H1 (cell line): ENCODE measurements at regions not wholly inside any gene's neighbourhood (a gene's known extent, or its start where the extent isn't known, plus 50 kb on each side); places are given as distances from the start of the nearest gene placed in this dataset.
A peak's percentile ranks its signal among the peaks of the same experiment; 100 is the strongest.

Source experiments
- CTCF ChIA-PET: fragments of 300-600 bp; sonication (Branson Sonifier 250); formaldehyde crosslinking; loops from one replicate; lab custom pipeline; 2021; ENCODE audit not compliant: partially characterized antibody; lab: Charles Lee
- POLR2A ChIA-PET: fragments of 300-600 bp; sonication (Branson Sonifier 250); formaldehyde crosslinking; loops from one replicate; lab custom pipeline; 2021; ENCODE audit warnings: inconsistent platforms; ENCODE audit not compliant: partially characterized antibody; lab: Charles Lee
- DNase-seq, 2 experiments: peaks; one replicate each; pipeline versions ENCODE4 v3.0.0 to v3.0.0-alpha.2; 2010 to 2022; ENCODE audit warnings: low spot score in 2 of 2, low read depth in 1 of 2, mixed read lengths in 1 of 2
- FAIRE-seq: peaks from 2 replicates; lab custom pipeline; 2011; peaks lifted over from hg19 to GRCh38; lab: Jason Lieb, UNC
- H2AFZ ChIP-seq: 2 replicates; pipeline ENCODE4 v1.8.1; 2012; ENCODE audit warnings: low read length, inconsistent platforms
- H2AK5ac ChIP-seq: 2 replicates; pipeline ENCODE4 v1.6.1; 2013; ENCODE audit warnings: low read depth, low read length
- H2BK120ac ChIP-seq: replicated peaks from 2 replicates; pipeline ENCODE3; 2013; ENCODE audit warnings: low read depth, low read length, inconsistent platforms
- H2BK12ac ChIP-seq: 2 replicates; pipeline ENCODE4 v1.6.1; 2013; ENCODE audit warnings: low read depth, low read length
- H2BK15ac ChIP-seq: 2 replicates; pipeline ENCODE4 v1.6.1; 2013; ENCODE audit warnings: low read length
- H2BK20ac ChIP-seq: 2 replicates; pipeline ENCODE4 v1.6.1; 2013; ENCODE audit warnings: low read length
- H2BK5ac ChIP-seq: 2 replicates; pipeline ENCODE4 v1.6.1; 2013; ENCODE audit warnings: low read depth, low read length
- H3K14ac ChIP-seq: 2 replicates; pipeline ENCODE4 v1.6.1; 2013; ENCODE audit warnings: inconsistent platforms; ENCODE audit not compliant: insufficient read length
- H3K18ac ChIP-seq: 2 replicates; pipeline ENCODE4 v1.6.1; 2013; ENCODE audit warnings: low read length; ENCODE audit errors: extremely low read depth
- H3K23ac ChIP-seq: 2 replicates; pipeline ENCODE4 v1.6.1; 2013; ENCODE audit warnings: inconsistent platforms; ENCODE audit not compliant: insufficient read length
- H3K23me2 ChIP-seq: 2 replicates; pipeline ENCODE4 v1.6.1; 2013; ENCODE audit warnings: low read depth, low read length
- H3K27ac ChIP-seq: 2 replicates; pipeline ENCODE4 v1.6.1; 2011; ENCODE audit warnings: low read depth, low read length, inconsistent platforms
- H3K27me3 ChIP-seq, 4 experiments: replicated peaks in 1 of 4; 1 replicate in 1 of 4; 2 replicates in 3 of 4; pipeline versions ENCODE4 v1.6.1 to v1.8.1; 2011 to 2013; ENCODE audit warnings: low read length in 3 of 4, mild to moderate bottlenecking in 3 of 4, inconsistent platforms in 2 of 4, mixed read lengths in 2 of 4, moderate library complexity in 1 of 4; ENCODE audit not compliant: control insufficient read depth in 3 of 4, insufficient read depth in 3 of 4; ENCODE audit errors: extremely low read depth in 1 of 4
- H3K36me3 ChIP-seq, 4 experiments: 2 replicates each; pipeline versions ENCODE4 v1.6.1 to v1.8.1; 2011 to 2013; ENCODE audit warnings: mild to moderate bottlenecking in 4 of 4, low read length in 3 of 4, moderate library complexity in 2 of 4, control low read depth in 1 of 4, inconsistent platforms in 1 of 4; ENCODE audit not compliant: insufficient read depth in 4 of 4, control insufficient read depth in 2 of 4
- H3K4ac ChIP-seq: replicated peaks from 2 replicates; pipeline ENCODE3; 2013; ENCODE audit warnings: low read length, low read depth, mixed read lengths, inconsistent platforms; ENCODE audit not compliant: insufficient read length
- H3K4me1 ChIP-seq, 4 experiments: replicated peaks in 1 of 4; 1 replicate in 1 of 4; 2 replicates in 3 of 4; pipeline versions ENCODE4 v1.6.1 to v1.8.1; 2011 to 2013; ENCODE audit warnings: low read length in 3 of 4, inconsistent platforms in 2 of 4, mixed read lengths in 1 of 4; ENCODE audit not compliant: insufficient read depth in 4 of 4, control insufficient read depth in 3 of 4
- H3K4me2 ChIP-seq, 2 experiments: 2 replicates each; pipeline versions ENCODE4 v1.6.1 to v1.8.1; 2011 to 2013; ENCODE audit warnings: low read depth in 2 of 2, low read length in 2 of 2, control low read depth in 1 of 2, inconsistent platforms in 1 of 2, mild to moderate bottlenecking in 1 of 2; ENCODE audit not compliant: insufficient read depth in 1 of 2
- H3K4me3 ChIP-seq, 4 experiments: fragments of 200-600, 300-600 bp in 1 of 4; sonication (generic), shearing (Covaris generic), sonication (Bioruptor Twin) in 1 of 4; 2 replicates each; pipeline versions ENCODE4 v1.5.1 to v1.8.1; 2011 to 2016; ENCODE audit warnings: low read length in 4 of 4, low read depth in 3 of 4, control low read depth in 2 of 4, inconsistent platforms in 2 of 4, mild to moderate bottlenecking in 2 of 4, mixed read lengths in 1 of 4, moderate library complexity in 1 of 4; ENCODE audit not compliant: insufficient read depth in 2 of 4; ENCODE audit errors: extremely low read depth in 1 of 4
- H3K56ac ChIP-seq: replicated peaks from 2 replicates; pipeline ENCODE3; 2013; ENCODE audit warnings: low read depth, mild to moderate bottlenecking, mixed read lengths, low read length, inconsistent platforms; ENCODE audit not compliant: insufficient read length
- H3K79me1 ChIP-seq: 2 replicates; pipeline ENCODE4 v1.6.1; 2013; ENCODE audit warnings: low read depth, low read length, control low read depth
- H3K79me2 ChIP-seq, 2 experiments: 2 replicates each; pipeline versions ENCODE4 v1.6.1 to v1.8.1; 2012 to 2013; ENCODE audit warnings: low read length in 2 of 2, mild to moderate bottlenecking in 2 of 2, inconsistent platforms in 1 of 2; ENCODE audit not compliant: insufficient read depth in 2 of 2, control insufficient read depth in 1 of 2
- H3K9ac ChIP-seq, 4 experiments: replicated peaks in 1 of 4; 1 replicate in 1 of 4; 2 replicates in 3 of 4; pipeline versions ENCODE4 v1.6.1 to v1.8.1; 2011 to 2013; ENCODE audit warnings: low read depth in 3 of 4, low read length in 3 of 4, control low read depth in 2 of 4, mild to moderate bottlenecking in 2 of 4, moderate library complexity in 2 of 4, inconsistent platforms in 1 of 4; ENCODE audit errors: extremely low read depth in 1 of 4
- H3K9me3 ChIP-seq, 2 experiments: 2 replicates each; pipeline versions ENCODE4 v1.6.1 to v1.8.1; 2012 to 2013; ENCODE audit warnings: mild to moderate bottlenecking in 2 of 2, moderate library complexity in 2 of 2, control low read depth in 1 of 2, inconsistent platforms in 1 of 2, low read depth in 1 of 2, low read length in 1 of 2, mixed read lengths in 1 of 2; ENCODE audit not compliant: insufficient read depth in 2 of 2
- H4K20me1 ChIP-seq, 2 experiments: replicated peaks in 1 of 2; 2 replicates each; pipeline versions ENCODE3 to v1.8.1; 2011 to 2013; ENCODE audit warnings: inconsistent platforms in 2 of 2, low read length in 2 of 2, mild to moderate bottlenecking in 1 of 2; ENCODE audit not compliant: insufficient read depth in 2 of 2, control insufficient read depth in 1 of 2
- H4K5ac ChIP-seq: 2 replicates; pipeline ENCODE4 v1.6.1; 2013; ENCODE audit warnings: low read length, low read depth, mixed read lengths, inconsistent platforms; ENCODE audit not compliant: insufficient read length
- H4K8ac ChIP-seq: 2 replicates; pipeline ENCODE4 v1.8.0; 2013; ENCODE audit warnings: mild to moderate bottlenecking, moderate library complexity, low read length, inconsistent platforms; ENCODE audit not compliant: insufficient read depth; ENCODE audit errors: extremely low read depth
- H4K91ac ChIP-seq: replicated peaks from 2 replicates; pipeline ENCODE3; 2013; ENCODE audit warnings: low read length, mixed read lengths, inconsistent platforms; ENCODE audit not compliant: insufficient read length
- ASH2L ChIP-seq: fragments of 200-600, 300-600 bp; sonication (generic); IDR thresholded peaks from one replicate; pipeline ENCODE4 v1.7.1; 2017; ENCODE audit warnings: low read length
- BCL11A ChIP-seq, 2 experiments: IDR thresholded peaks; one replicate each; pipeline ENCODE4 v1.6.1; 2011; ENCODE audit warnings: low read depth in 2 of 2, low read length in 2 of 2, mild to moderate bottlenecking in 2 of 2
- CEBPB ChIP-seq: IDR thresholded peaks from 2 replicates; pipeline ENCODE4 v1.6.1; 2012; ENCODE audit warnings: low read depth, low read length
- JUND ChIP-seq: IDR thresholded peaks from 2 replicates; pipeline ENCODE4 v1.6.1; 2011; ENCODE audit warnings: mild to moderate bottlenecking, improper control_type of control experiment, low read length
- KDM1A ChIP-seq: fragments of 200-600, 300-600 bp; sonication (generic); IDR thresholded peaks from 2 replicates; pipeline ENCODE4 v1.7.1; 2016; ENCODE audit warnings: mild to moderate bottlenecking, low read length, borderline replicate concordance
- MAFK ChIP-seq: IDR thresholded peaks from 2 replicates; pipeline ENCODE4 v1.6.1; 2012; ENCODE audit warnings: low read depth, mild to moderate bottlenecking, improper control_type of control experiment, low read length
- POLR2AphosphoS5 ChIP-seq: IDR thresholded peaks from 2 replicates; pipeline ENCODE4 v1.6.1; 2011; ENCODE audit warnings: low read depth, low read length
- RXRA ChIP-seq: IDR thresholded peaks from 2 replicates; pipeline ENCODE4 v1.6.1; 2011; ENCODE audit warnings: low read depth, mild to moderate bottlenecking, low read length, moderate library complexity; ENCODE audit not compliant: insufficient read depth
- SIN3A ChIP-seq, 2 experiments: IDR thresholded peaks in 1 of 2; conservative IDR thresholded peaks in 1 of 2; 2 replicates each; pipeline ENCODE4 v1.6.1; 2011 to 2012; ENCODE audit warnings: low read length in 2 of 2, improper control_type of control experiment in 1 of 2, low read depth in 1 of 2, mild to moderate bottlenecking in 1 of 2
- SIRT6 ChIP-seq: IDR thresholded peaks from one replicate; pipeline ENCODE4 v1.7.1; 2012; ENCODE audit warnings: low read length, inconsistent platforms
- SIX5 ChIP-seq: IDR thresholded peaks from 2 replicates; pipeline ENCODE4 v1.6.1; 2011; ENCODE audit warnings: mild to moderate bottlenecking, low read depth, low read length
- TCF12 ChIP-seq: IDR thresholded peaks from 2 replicates; pipeline ENCODE4 v1.6.1; 2011; ENCODE audit warnings: low read depth, mild to moderate bottlenecking, low read length
- YY1 ChIP-seq: IDR thresholded peaks from 2 replicates; pipeline ENCODE4 v1.6.1; 2011; ENCODE audit warnings: low read depth, mild to moderate bottlenecking, low read length
- WGBS, 2 experiments: shearing (Covaris generic) in 1 of 2; methylation state at CpG; one replicate each; pipeline versions ENCODE4 v1.1.6 to v1.1.7; 2013 to 2015; ENCODE audit warnings: low lambda C conversion rate in 2 of 2, mixed read lengths in 2 of 2, inconsistent platforms in 1 of 2, low coverage in 1 of 2, missing lambda C conversion rate in 1 of 2; ENCODE audit not compliant: insufficient replicate concordance in 2 of 2, insufficient coverage in 1 of 2, insufficient read length in 1 of 2; ENCODE audit errors: extremely low coverage in 1 of 2, missing lambda C conversion rate in 1 of 2; 5-methylcytosine and 5-hydroxymethylcytosine counted together

- H3K9me3 ChIP-seq = peaks cover 0 to 7% of the 10 kb centered on the region in 2 experiments; a peak in 1 of 4 replicates
- no peak for TF ChIP-seq CEBPB
- no peak for TF ChIP-seq SIX5
- TF ChIP-seq KDM1A = no peak
- no peak for TF ChIP-seq SIRT6
- TF ChIP-seq POLR2AphosphoS5 = no peak
- no peak for TF ChIP-seq YY1
- no peak for TF ChIP-seq BCL11A (IDR thresholded peaks at IDR 0.05; ENCODE audit: low read depth in 2 of 2, low read length in 2 of 2)
- no peak for TF ChIP-seq MAFK
- TF ChIP-seq SIN3A (conservative IDR thresholded peaks at IDR 0.05 in 1 of 2, IDR thresholded peaks at IDR 0.05 in 1 of 2; ENCODE audit: low read depth in 1 of 2, low read length in 2 of 2) = no peak
- TF ChIP-seq ASH2L = no peak
- no peak for TF ChIP-seq RXRA
- TF ChIP-seq JUND = no peak
- no peak for TF ChIP-seq TCF12
Measured at GRCh38 chr2:128425731-128426620, 107.3 kb upstream of the HS6ST1 start.

More at GRCh38 chr2:128425731-128426620, 107.3 kb upstream of the HS6ST1 start:
- Histone ChIP-seq H3K4me2 (no peak overlapping the region), H3K4me3 (no peak overlapping the region), H4K20me1 (no peaks in the 10 kb centered on the region), H4K91ac (peak overlapping the region; percentile 8), H3K23ac (no peak overlapping the region), H3K14ac (no peak overlapping the region), H3K36me3 (no peaks in the 10 kb centered on the region), H3K27ac (no peak overlapping the region), H3K4me1 (peaks cover 0 to 9% (median 3%) of the 10 kb centered on the region in 4 experiments; a peak in 4 of 7 replicates), H3K27me3 (no peaks in the 10 kb centered on the region), H3K9ac (no peak overlapping the region), H3K23me2 (no peaks in the 10 kb centered on the region), H4K8ac (no peak overlapping the region), H3K79me2 (no peaks in the 10 kb centered on the region), H3K56ac (no peak overlapping the region), H2BK15ac (no peak overlapping the region), H2BK20ac (no peak overlapping the region), H3K4ac (no peak overlapping the region), H2AK5ac (no peak overlapping the region), H2BK5ac (no peak overlapping the region), H3K79me1 (no peaks in the 10 kb centered on the region), H2BK120ac (no peak overlapping the region), H3K18ac (no peak overlapping the region), H4K5ac (no peak overlapping the region), H2BK12ac (peak overlapping the region; percentile 17; the same call in 1 of the 2 replicates), H2AFZ (no peak overlapping the region)
- no peak for DNase-seq
- CTCF ChIA-PET = interaction anchor here (0.6 to 1.9 kb wide), 5 partner anchors 9 to 58 kb away, joined by 3 to 7 read pairs (median 4); no protein-coding TSS in a partner anchor
- no peak for FAIRE-seq
- 91% methylated on average over 14 of the region's 15 CpGs; no CpG with 5 or more reads in 1 of the 2 experiments for WGBS, 2 experiments
- POLR2A ChIA-PET = interaction anchor here (0.7 kb wide), 1 partner anchor 14 kb away, joined by 3 read pairs; no protein-coding TSS in a partner anchor
